Esophagus squamous epithelium (tissue), 4 donors: ENCODE measurements at regions not wholly inside any gene's neighbourhood (a gene's known extent, or its start where the extent isn't known, plus 50 kb on each side); places are given as distances from the start of the nearest gene placed in this dataset.

Experiments used
- CTCF ChIP-seq, 6 experiments: fragments of 450-650 bp in 4 of 6; fragments of 200-600 bp in 2 of 6; sonication (generic) in 2 of 6; IDR thresholded peaks; one replicate each; pipeline ENCODE4 v1.5.1; 2016 to 2019; ENCODE audit warnings: antibody characterized with exemption in 6 of 6, mild to moderate bottlenecking in 4 of 6, moderate library complexity in 4 of 6
- POLR2A ChIP-seq, 4 donors: fragments of 450-650 bp; IDR thresholded peaks; one replicate each; pipeline ENCODE4 v1.6.1; 2017; ENCODE audit warnings: antibody characterized with exemption in 4 of 4, mild to moderate bottlenecking in 4 of 4, moderate library complexity in 3 of 4

GRCh38 chr2:157173740-157174184, 83.7 kb upstream of the GALNT5 start:
- TF ChIP-seq CTCF (IDR thresholded peaks at IDR 0.05), result no peak
- TF ChIP-seq POLR2A (IDR thresholded peaks at IDR 0.05), result no peak
